WTC11 (cell line): ENCODE measurements at regions not wholly inside any gene's neighbourhood (a gene's known extent, or its start where the extent isn't known, plus 50 kb on each side); places are given as distances from the start of the nearest gene placed in this dataset.

ENCODE experiments used
- GRHL2 ChIP-seq: fragments of 250-450 bp; sonication (Bioruptor Pico); IDR thresholded peaks from 2 replicates; pipeline ENCODE4 v1.8.0; 2022; ENCODE audit warnings: mild to moderate bottlenecking, moderate library complexity; ENCODE audit not compliant: insufficient replicate concordance, severe bottlenecking
- NFATC4 ChIP-seq: fragments of 250-450 bp; sonication (Bioruptor Pico); IDR thresholded peaks from 2 replicates; pipeline ENCODE4 v1.9.0; 2021; ENCODE audit warnings: mild to moderate bottlenecking
- SP1 ChIP-seq: sonication (generic); formaldehyde crosslinking; conservative IDR thresholded peaks from 2 replicates; pipeline ENCODE4 v1.8.1; 2022; ENCODE audit warnings: missing genetic modification reagents
- ZNF138 ChIP-seq: sonication (generic); formaldehyde crosslinking; conservative IDR thresholded peaks from 2 replicates; pipeline ENCODE4 v1.8.1; 2022; ENCODE audit warnings: mild to moderate bottlenecking, moderate library complexity, missing genetic modification reagents
- ZNF396 ChIP-seq: fragments of 250-450 bp; sonication (Bioruptor Pico); IDR thresholded peaks from 2 replicates; pipeline ENCODE4 v1.8.0; 2021; ENCODE audit warnings: mild to moderate bottlenecking, moderate library complexity, borderline replicate concordance
- TF ChIP-seq, protein P1 (sequence below): sonication (generic); formaldehyde crosslinking; IDR thresholded peaks from 2 replicates; pipeline ENCODE4 v1.8.1; 2023; ENCODE audit warnings: mild to moderate bottlenecking, missing genetic modification reagents, moderate library complexity
- TF ChIP-seq, protein P2 (sequence below): fragments of 200-600 bp; IDR thresholded peaks from 2 replicates; pipeline ENCODE4 v1.8.0; 2022; ENCODE audit warnings: antibody characterized with exemption
- TF ChIP-seq, protein P3 (sequence below): sonication (generic); formaldehyde crosslinking; IDR thresholded peaks from 2 replicates; pipeline ENCODE4 v1.8.0; 2022; ENCODE audit warnings: mild to moderate bottlenecking, missing genetic modification reagents
- TF ChIP-seq, protein P4 (sequence below): sonication (generic); formaldehyde crosslinking; IDR thresholded peaks from 2 replicates; pipeline ENCODE4 v1.8.0; 2022; ENCODE audit warnings: mild to moderate bottlenecking, missing genetic modification reagents

DNA sequence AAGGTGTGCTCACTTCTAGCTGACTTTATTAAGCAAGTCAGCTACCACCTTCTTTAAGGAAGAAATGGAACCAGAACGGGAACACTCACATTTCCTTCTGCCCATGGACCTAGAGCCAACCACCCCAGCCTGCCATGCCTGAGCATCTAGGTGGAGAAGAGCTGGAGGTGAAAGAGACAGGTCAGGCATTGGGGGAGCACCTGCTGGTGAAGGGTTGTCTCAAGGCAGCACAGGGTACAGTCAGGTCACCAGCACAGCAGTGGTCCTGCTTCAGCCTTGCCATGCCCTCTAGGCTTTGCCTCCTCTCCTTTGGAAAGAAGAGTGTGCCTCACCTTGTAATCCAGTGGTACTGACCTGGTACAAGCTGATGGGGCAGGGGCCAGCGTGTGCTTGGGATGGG lies 107.9 kb downstream of the KCNF1 start:
- TF ChIP-seq, protein P1, sequence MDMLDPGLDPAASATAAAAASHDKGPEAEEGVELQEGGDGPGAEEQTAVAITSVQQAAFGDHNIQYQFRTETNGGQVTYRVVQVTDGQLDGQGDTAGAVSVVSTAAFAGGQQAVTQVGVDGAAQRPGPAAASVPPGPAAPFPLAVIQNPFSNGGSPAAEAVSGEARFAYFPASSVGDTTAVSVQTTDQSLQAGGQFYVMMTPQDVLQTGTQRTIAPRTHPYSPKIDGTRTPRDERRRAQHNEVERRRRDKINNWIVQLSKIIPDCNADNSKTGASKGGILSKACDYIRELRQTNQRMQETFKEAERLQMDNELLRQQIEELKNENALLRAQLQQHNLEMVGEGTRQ (CRISPR knock-in tag): no peak
- TF ChIP-seq, protein P2, sequence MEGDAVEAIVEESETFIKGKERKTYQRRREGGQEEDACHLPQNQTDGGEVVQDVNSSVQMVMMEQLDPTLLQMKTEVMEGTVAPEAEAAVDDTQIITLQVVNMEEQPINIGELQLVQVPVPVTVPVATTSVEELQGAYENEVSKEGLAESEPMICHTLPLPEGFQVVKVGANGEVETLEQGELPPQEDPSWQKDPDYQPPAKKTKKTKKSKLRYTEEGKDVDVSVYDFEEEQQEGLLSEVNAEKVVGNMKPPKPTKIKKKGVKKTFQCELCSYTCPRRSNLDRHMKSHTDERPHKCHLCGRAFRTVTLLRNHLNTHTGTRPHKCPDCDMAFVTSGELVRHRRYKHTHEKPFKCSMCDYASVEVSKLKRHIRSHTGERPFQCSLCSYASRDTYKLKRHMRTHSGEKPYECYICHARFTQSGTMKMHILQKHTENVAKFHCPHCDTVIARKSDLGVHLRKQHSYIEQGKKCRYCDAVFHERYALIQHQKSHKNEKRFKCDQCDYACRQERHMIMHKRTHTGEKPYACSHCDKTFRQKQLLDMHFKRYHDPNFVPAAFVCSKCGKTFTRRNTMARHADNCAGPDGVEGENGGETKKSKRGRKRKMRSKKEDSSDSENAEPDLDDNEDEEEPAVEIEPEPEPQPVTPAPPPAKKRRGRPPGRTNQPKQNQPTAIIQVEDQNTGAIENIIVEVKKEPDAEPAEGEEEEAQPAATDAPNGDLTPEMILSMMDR: no peak
- TF ChIP-seq GRHL2 (CRISPR knock-in tag) (no peak), ZNF396 (CRISPR knock-in tag) (no peak), ZNF138 (CRISPR knock-in tag) (no peak), SP1 (CRISPR knock-in tag) (no peak), NFATC4 (CRISPR knock-in tag) (no peak)
- TF ChIP-seq, protein P3, sequence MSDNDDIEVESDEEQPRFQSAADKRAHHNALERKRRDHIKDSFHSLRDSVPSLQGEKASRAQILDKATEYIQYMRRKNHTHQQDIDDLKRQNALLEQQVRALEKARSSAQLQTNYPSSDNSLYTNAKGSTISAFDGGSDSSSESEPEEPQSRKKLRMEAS (CRISPR knock-in tag): no peak
- TF ChIP-seq, protein P4, sequence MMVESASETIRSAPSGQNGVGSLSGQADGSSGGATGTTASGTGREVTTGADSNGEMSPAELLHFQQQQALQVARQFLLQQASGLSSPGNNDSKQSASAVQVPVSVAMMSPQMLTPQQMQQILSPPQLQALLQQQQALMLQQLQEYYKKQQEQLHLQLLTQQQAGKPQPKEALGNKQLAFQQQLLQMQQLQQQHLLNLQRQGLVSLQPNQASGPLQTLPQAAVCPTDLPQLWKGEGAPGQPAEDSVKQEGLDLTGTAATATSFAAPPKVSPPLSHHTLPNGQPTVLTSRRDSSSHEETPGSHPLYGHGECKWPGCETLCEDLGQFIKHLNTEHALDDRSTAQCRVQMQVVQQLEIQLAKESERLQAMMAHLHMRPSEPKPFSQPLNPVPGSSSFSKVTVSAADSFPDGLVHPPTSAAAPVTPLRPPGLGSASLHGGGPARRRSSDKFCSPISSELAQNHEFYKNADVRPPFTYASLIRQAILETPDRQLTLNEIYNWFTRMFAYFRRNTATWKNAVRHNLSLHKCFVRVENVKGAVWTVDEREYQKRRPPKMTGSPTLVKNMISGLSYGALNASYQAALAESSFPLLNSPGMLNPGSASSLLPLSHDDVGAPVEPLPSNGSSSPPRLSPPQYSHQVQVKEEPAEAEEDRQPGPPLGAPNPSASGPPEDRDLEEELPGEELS (CRISPR knock-in tag): no peak
